OCI-M2 (cell line): ENCODE measurements at regions not wholly inside any gene's neighbourhood (a gene's known extent, or its start where the extent isn't known, plus 50 kb on each side); places are given as distances from the start of the nearest gene placed in this dataset.
A peak's percentile ranks its signal among the peaks of the same experiment; 100 is the strongest.

Source experiments
- DNase-seq: peaks from one replicate; lab custom pipeline; 2025; ENCODE audit not compliant: unreplicated experiment; lab: John Stamatoyannopoulos, UW

GRCh38 chr6:14723535-14724086 lies 522.3 kb upstream of the JARID2 start:
- no peak for DNase-seq

GRCh38 chr6:14724549-14724948 lies 521.3 kb upstream of the JARID2 start:
- no peak for DNase-seq

- DNase-seq = no peak
These were observed 518.9 kb upstream of the JARID2 start for GRCh38 chr6:14726816-14727493.

- DNase-seq = no peak
These were observed 518.1 kb upstream of the JARID2 start for GRCh38 chr6:14727494-14728395.

GRCh38 chr6:14728396-14729024 lies 517.4 kb upstream of the JARID2 start:
- no peak for DNase-seq

- DNase-seq = no peak
These were observed 516.6 kb upstream of the JARID2 start for GRCh38 chr6:14729129-14729871.

GRCh38 chr6:14730654-14731053 lies 515.2 kb upstream of the JARID2 start:
- DNase-seq = no peak

- DNase-seq = no peak
These were observed 514.3 kb upstream of the JARID2 start for GRCh38 chr6:14731611-14732010.

GRCh38 chr6:14732226-14732843 lies 513.5 kb upstream of the JARID2 start:
- no peak for DNase-seq

GRCh38 chr6:14732844-14733757 lies 512.8 kb upstream of the JARID2 start:
- DNase-seq = no peak

GRCh38 chr6:14734052-14734415 lies 511.8 kb upstream of the JARID2 start:
- DNase-seq = no peak

- DNase-seq = peak; percentile 95
These were observed 511.2 kb upstream of the JARID2 start for GRCh38 chr6:14734416-14735340.

GRCh38 chr6:14735956-14736486 lies 509.8 kb upstream of the JARID2 start:
- no peak for DNase-seq

- no peak for DNase-seq
These were observed 509.3 kb upstream of the JARID2 start for GRCh38 chr6:14736554-14736953.

- DNase-seq = no peak
These were observed 507.4 kb upstream of the JARID2 start for GRCh38 chr6:14738497-14738896.

- no peak for DNase-seq
These were observed 506.9 kb upstream of the JARID2 start for GRCh38 chr6:14738933-14739332.

- no peak for DNase-seq
These were observed 506.0 kb upstream of the JARID2 start for GRCh38 chr6:14739827-14740226.

- no peak for DNase-seq
These were observed 503.7 kb upstream of the JARID2 start for GRCh38 chr6:14742171-14742570.
